ENCODE measurements at regions not wholly inside any gene's neighbourhood (a gene's known extent, or its start where the extent isn't known, plus 50 kb on each side); places are given as distances from the start of the nearest gene placed in this dataset.
"Not testable (repeated sequence)": the region's sequence is repeated elsewhere in the genome, so short reads cannot be mapped to it uniquely, and the experiment has no call there.

DNA sequence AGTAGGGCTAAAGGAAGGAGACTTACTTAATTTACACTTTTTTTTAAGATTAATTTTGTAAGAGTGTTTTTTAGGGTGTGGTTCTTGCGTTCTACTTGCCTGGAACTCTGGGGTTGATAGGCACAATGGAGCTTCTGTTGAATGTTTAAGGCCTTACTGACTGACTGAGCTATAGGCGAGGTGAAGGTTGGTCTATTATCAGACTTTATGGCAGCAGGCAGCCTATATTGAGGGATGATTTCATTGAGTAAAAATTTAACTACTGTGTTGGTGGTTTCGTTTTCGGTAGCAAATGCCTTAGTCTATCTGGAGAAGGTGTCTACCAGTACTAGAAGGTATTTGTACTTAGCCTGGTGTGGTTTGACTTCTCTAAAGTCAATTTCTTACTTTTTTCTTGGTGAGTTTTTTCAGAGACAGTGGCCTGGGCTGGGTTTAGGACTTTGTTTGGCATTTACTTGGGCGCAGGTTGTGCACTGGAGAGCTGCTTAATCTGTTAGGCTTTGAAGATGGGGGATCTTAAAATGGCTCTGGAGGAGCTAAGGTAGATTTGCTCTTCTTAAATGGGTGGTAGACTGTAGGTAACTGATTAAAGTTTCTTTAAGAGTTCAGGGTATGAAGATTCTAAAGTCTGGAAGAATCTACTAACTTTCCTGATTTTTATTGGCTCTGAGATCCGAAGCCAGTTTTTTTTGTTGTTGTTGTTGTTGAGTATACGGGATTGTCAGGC, 164.5 kb upstream of the CCZ1B start:
- not testable (repeated sequence) for H3K4me3 ChIP-seq (ENCODE audit: low read depth, low read length); DNase-seq (ENCODE audit: low read depth)

DNA sequence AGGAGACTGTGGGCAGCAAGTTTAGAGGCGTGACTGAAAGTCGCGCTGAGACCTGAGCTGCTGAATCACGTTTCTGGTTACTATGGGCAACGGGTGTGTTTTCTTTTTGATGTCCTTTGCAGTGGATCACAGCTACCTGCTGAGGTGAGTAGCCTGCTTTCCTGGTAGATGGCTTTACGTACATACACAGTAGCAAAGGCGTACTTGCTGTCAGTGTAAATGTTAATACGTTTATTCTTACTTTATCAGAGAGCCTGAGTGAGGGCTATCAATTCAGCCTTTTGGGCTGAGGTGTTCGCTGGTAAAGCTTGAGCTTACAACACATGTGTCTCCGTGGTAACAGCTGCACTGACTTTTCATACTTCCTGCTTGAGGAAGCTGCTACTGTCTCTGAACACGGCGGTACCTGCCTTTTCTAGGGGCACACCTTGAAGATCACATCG, 165.1 kb upstream of the CCZ1B start:
- not testable (repeated sequence) for H3K4me3 ChIP-seq (ENCODE audit: low read depth, low read length); DNase-seq (ENCODE audit: low read depth)

DNA sequence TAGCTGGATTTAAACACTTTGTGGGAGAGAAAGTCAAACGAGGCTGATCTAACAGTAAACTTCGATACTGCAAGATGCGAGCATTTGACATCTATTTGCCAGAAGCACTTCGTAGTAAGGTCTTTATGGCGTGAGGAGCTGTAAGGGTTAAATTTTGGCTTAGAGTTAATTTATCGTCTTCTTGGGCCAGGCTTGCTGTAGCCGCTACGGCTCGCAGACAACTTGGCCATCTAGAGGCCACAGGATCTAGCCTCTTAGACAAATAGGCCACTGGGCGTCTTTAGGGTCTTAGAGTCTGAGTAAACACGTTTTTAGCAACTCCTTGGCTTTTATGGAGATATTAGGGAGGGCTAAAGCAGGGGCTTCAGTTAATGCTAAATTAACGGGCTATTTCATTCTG, 165.6 kb upstream of the CCZ1B start:
- not testable (repeated sequence) for H3K4me3 ChIP-seq (ENCODE audit: low read depth, low read length); DNase-seq (ENCODE audit: low read depth)

DNA sequence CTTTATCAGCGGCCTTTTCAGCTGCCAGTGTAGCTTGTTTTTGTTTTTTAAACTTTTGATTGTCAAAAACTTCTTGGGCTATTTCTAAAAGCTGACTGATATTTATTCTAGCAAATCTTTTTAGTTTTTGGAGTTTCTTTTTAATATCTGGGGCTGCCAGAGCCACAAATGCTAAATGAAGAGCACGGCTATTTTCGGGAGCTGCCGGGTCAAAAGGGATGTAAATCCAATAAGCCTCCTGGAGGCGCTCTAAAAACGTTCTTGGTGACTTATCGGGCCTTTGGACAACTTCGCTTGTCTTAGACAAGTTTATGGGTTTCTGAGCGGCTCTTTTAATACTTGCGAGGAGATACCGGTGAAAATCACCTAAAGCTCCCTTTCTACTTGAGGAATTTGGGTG, 166.1 kb upstream of the CCZ1B start:
- H3K4me3 ChIP-seq (ENCODE audit: low read depth, low read length); DNase-seq (ENCODE audit: low read depth): not testable (repeated sequence)

DNA sequence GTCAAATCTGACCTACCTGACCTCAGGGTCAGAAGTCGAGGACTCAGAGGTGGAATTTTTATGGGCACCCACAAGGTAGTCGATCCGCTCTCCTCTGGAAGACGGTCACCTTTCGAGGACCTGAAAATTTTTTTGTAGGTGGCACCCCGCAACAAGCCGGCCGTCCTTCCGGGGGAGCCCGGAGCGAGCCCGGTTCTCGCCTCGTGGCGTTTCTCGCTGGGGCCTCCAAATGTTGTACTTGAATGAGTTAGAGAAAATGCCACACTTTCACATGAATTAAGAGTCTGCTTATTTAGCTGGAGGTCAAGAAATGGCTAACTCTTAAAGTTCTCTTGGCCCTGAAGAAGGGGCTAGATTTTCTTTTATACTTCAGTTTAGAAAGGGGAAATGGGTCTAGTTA, 169.0 kb upstream of the CCZ1B start:
- DNase-seq (ENCODE audit: low read depth); H3K4me3 ChIP-seq (ENCODE audit: low read depth, low read length): not testable (repeated sequence)

DNA sequence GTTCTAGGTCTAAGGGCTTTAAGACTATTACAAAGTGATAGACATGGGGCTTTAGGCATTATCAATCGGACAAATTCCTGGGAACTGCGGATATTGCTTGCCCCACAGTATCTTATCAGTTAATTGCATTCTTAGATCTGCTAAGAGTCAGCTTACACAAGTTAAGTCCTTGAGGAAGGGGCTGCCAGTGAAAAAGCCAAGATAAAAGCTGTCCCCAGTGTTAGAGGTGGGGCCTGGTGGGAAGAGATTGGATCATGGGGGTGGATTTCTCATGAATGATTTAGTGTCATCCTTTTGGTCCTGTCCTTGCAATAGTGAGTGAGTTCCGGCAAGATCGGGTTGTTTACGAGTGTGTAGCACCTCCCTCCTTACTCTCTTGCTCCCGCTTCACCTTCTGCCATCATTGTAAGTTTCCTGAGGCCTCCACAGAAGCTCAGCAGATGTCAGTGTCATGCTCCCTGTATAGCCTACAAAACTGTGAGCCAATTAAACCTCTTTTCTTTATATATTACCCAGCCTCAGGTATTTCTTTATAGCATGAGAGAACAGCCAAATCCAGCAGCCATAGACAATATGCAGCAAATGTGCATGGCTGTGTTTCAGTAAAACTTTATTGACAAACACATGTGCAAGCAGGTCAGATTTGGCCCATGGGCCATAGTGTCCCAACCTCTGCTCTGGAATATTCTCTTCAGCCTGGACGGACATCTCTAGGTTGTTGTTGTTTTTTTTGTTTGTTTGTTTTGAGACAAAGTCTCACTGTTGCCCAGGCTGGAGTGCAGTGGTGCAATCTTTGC, 169.6 kb upstream of the CCZ1B start:
- DNase-seq (ENCODE audit: low read depth); H3K4me3 ChIP-seq (ENCODE audit: low read depth, low read length): not testable (repeated sequence)

DNA sequence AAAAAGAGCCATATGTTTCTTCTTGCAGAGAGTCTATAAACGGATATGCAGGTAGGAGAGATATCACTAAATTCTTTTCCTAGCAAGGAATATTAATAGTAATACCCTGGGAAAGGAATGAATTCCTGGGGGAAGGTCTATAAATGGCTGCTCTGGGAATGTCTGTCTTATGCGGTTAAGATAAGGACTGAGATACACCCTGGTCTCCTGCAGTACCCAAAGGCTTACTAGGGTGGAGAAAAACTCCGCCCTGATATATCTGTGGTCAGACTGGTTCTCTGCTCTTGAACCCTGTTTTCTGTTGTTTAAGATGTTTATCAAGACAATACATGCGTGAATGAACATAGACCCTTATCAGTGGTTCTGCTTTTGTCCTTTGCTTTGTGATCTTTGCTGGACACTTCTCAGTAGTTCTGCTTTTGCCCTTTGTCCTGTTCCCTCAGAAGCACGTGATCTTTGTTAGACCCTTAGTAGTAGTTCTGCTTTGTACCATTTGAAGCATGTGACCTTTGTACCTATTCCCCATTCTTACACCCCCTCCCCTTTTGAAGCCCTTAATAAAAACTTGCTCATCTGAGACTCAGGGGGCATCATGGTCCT, 173.1 kb upstream of the CCZ1B start:
- DNase-seq (ENCODE audit: low read depth); H3K4me3 ChIP-seq (ENCODE audit: low read depth, low read length): not testable (repeated sequence)

DNA sequence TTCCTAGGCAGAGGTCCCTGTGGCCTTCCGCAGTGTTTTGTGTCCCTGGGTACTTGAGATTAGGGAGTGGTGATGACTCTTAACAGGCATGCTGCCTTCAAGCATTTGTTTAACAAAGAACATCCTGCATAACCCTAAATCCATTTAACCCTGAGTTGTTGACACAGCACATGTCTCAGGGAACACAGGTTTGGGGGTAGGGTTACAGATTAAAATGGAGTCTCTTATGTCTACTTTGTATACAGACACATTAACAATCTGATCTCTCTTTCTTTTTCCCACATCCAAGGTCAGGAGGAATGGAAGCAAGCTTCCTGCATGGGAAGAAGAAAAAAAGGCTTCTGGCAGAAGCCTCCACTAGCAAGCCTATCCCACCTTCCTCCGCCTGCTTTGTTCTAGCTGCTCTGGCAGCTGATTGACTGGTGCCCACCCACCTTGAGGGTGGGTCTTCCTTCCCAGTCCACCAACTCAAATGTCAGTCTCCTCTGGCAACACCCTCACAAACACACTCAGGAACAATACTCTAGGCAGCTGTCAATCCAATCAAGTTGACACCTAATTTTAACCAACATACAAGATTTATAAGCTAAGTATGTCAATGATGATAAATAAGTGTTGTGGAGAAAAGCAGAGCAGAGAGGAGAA, 176.5 kb upstream of the CCZ1B start:
- TF ChIP-seq, protein P1, sequence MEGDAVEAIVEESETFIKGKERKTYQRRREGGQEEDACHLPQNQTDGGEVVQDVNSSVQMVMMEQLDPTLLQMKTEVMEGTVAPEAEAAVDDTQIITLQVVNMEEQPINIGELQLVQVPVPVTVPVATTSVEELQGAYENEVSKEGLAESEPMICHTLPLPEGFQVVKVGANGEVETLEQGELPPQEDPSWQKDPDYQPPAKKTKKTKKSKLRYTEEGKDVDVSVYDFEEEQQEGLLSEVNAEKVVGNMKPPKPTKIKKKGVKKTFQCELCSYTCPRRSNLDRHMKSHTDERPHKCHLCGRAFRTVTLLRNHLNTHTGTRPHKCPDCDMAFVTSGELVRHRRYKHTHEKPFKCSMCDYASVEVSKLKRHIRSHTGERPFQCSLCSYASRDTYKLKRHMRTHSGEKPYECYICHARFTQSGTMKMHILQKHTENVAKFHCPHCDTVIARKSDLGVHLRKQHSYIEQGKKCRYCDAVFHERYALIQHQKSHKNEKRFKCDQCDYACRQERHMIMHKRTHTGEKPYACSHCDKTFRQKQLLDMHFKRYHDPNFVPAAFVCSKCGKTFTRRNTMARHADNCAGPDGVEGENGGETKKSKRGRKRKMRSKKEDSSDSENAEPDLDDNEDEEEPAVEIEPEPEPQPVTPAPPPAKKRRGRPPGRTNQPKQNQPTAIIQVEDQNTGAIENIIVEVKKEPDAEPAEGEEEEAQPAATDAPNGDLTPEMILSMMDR (IDR thresholded peaks at IDR 0.05; ENCODE audit: insufficient read depth, low read depth, low read length), result no peak
- DNase-seq (ENCODE audit: low read depth), result no peak
- H3K4me3 ChIP-seq (ENCODE audit: low read depth, low read length), result no peak overlapping the region

DNA sequence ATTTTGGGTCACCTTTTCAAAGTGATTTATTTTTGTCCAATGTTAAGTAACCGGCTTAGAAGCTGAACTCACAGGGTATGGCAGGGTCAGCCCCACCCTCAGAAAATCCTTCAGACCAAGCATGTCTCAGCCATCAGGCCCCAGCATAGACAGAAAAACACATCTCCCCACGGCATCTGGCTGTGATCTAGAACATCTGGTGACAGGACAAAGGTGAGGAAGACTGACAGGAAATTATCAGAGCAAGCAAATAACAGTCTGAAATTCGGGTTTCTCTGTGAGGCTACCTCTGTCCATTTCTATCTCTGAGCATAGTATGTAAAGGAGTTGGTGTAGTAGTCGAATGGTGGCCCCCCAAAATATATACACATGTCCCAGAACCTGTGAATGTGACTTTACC, 177.0 kb upstream of the C1GALT1 start:
- no peak overlapping the region for H3K4me3 ChIP-seq (ENCODE audit: low read depth, low read length)
- TF ChIP-seq, protein P1 (IDR thresholded peaks at IDR 0.05; ENCODE audit: insufficient read depth, low read depth, low read length), result no peak
- DNase-seq (ENCODE audit: low read depth), result no peak

DNA sequence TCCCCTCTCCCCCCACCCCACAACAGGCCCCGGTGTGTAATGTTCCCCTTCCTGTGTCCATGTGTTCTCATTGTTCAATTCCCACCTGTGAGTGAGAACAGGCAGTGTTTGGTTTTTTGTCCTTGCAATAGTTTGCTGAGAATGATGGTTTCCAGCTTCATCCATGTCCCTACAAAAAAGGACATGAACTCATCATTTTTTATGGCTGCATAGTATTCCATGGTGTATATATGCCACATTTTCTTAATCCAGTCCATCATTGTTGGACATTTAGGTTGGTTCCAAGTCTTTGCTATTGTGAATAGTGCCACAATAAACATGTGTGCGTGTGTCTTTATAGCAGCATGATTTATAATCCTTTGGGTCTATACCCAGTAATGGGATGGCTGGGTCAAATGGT, 176.4 kb upstream of the C1GALT1 start:
- not testable (repeated sequence) for H3K4me3 ChIP-seq (ENCODE audit: low read depth, low read length); DNase-seq (ENCODE audit: low read depth)

DNA sequence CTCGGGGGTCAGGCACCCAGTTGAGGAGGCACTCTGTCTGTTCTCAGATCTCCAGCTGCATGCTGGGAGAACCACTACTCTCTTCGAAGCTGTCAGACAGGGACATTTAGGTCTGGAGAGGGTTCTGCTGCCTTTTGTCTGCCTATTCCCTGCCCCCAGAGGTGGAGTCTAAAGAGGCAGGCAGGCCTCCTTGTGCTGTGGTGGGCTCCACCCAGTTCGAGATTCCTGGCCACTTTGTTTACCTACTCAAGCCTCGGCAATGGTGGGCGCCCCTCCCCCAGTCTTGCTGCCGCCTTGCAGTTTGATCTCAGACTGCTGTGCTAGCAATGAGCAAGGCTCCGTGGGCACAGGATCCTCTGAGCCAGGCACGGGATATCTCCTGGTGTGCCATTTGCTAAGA, 171.1 kb upstream of the C1GALT1 start:
- H3K4me3 ChIP-seq (ENCODE audit: low read depth, low read length); DNase-seq (ENCODE audit: low read depth): not testable (repeated sequence)

DNA sequence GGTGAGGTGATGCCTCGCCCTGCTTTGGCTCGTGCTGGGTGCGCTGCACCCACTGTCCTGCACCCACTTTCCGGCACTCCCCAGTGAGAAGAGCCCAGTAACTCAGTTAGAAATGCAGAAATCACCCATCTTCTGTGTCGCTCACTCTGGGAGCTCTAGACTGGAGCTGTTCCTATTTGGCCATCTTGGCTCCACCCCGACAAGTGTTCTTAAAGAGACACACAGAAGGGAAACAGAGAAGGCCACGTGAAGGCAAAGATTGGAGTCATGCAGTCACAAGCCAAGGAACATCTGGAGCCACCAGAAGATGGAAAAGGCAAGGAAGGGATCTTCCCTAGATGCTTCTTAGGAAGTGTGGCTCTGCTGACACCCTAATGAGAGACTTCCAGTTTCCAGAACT, 170.6 kb upstream of the C1GALT1 start:
- DNase-seq (ENCODE audit: low read depth); H3K4me3 ChIP-seq (ENCODE audit: low read depth, low read length): not testable (repeated sequence)
